Thyroid gland (tissue), 4 donors: ENCODE measurements at regions not wholly inside any gene's neighbourhood (a gene's known extent, or its start where the extent isn't known, plus 50 kb on each side); places are given as distances from the start of the nearest gene placed in this dataset.
"Not testable (repeated sequence)": the region's sequence is repeated elsewhere in the genome, so short reads cannot be mapped to it uniquely, and the experiment has no call there.

ENCODE experiments used
- DNase-seq, 2 donors: peaks; one replicate each; pipeline ENCODE4 v3.0.0-alpha.2; 2019
- H3K27ac ChIP-seq, 3 donors: fragments of 200-600 bp; sonication (generic); 1 replicate in 2 of 3; 2 replicates in 1 of 3; pipeline ENCODE4 v1.5.1; 2016 to 2019; ENCODE audit warnings: mild to moderate bottlenecking in 1 of 3, moderate library complexity in 1 of 3
- H3K27me3 ChIP-seq: fragments of 200-600 bp; sonication (generic); one replicate; pipeline ENCODE4 v1.5.1; 2019
- H3K36me3 ChIP-seq, 2 donors: fragments of 200-600 bp; sonication (generic); one replicate each; pipeline ENCODE4 v1.5.1; 2016 to 2019
- H3K4me1 ChIP-seq, 2 donors: fragments of 200-600 bp; sonication (generic); one replicate each; pipeline ENCODE4 v1.5.1; 2017 to 2019
- H3K4me3 ChIP-seq, 3 donors: fragments of 200-600 bp; sonication (generic); replicated peaks in 1 of 3; 1 replicate in 2 of 3; 2 replicates in 1 of 3; pipeline ENCODE4 v1.5.1; 2016; ENCODE audit warnings: mild to moderate bottlenecking in 1 of 3
- H3K9me3 ChIP-seq: fragments of 200-600 bp; sonication (generic); one replicate; pipeline ENCODE4 v1.5.1; 2017
- CTCF ChIP-seq, 6 experiments: fragments of 200-600 bp in 3 of 6; fragments of 450-650 bp in 3 of 6; sonication (generic) in 3 of 6; IDR thresholded peaks; one replicate each; pipeline ENCODE4 v1.5.1; 2016 to 2019; ENCODE audit warnings: antibody characterized with exemption in 6 of 6, mild to moderate bottlenecking in 2 of 6, inconsistent platforms in 1 of 6, moderate library complexity in 1 of 6
- POLR2A ChIP-seq, 2 donors: fragments of 450-650 bp; IDR thresholded peaks; one replicate each; pipeline ENCODE4 v1.6.1; 2017; ENCODE audit warnings: antibody characterized with exemption in 2 of 2, mild to moderate bottlenecking in 2 of 2, moderate library complexity in 1 of 2
- WGBS, 2 donors: methylation state at CpG; one replicate each; pipeline ENCODE4 v1.1.5; 2017; 5-methylcytosine and 5-hydroxymethylcytosine counted together
- intact Hi-C: fragments of 100-400 bp; cut with DNase I; formaldehyde crosslinking; loops from one replicate; pipeline ENCODE4 v1.15.1; 2023

- intact Hi-C loops: no loop called here
Observed at GRCh38 chr4:23413631-23414030, 476.2 kb downstream of the PPARGC1A start.

GRCh38 chr4:23412701-23413100 lies 477.1 kb downstream of the PPARGC1A start:
- Histone ChIP-seq H3K4me3 (no peak overlapping the region), H3K4me1 (no peaks in the 10 kb centered on the region), H3K36me3 (no peaks in the 10 kb centered on the region), H3K9me3 (no peaks in the 10 kb centered on the region), H3K27me3 (no peaks in the 10 kb centered on the region), H3K27ac (no peak overlapping the region)
- no peak for DNase-seq
- TF ChIP-seq CTCF (IDR thresholded peaks at IDR 0.05) (no peak), POLR2A (IDR thresholded peaks at IDR 0.05) (no peak)
- intact Hi-C loops: no loop called here
- 91% methylated on average over 3 of the region's 3 CpGs for WGBS, 2 donors

More at GRCh38 chr4:23413631-23414030, 476.2 kb downstream of the PPARGC1A start:
- no peak overlapping the region for H3K27ac ChIP-seq
- H3K27me3 ChIP-seq: no peaks in the 10 kb centered on the region
- 66 to 67% methylated on average over 3 of the region's 3 CpGs for WGBS, 2 donors
- TF ChIP-seq CTCF (IDR thresholded peaks at IDR 0.05) (no peak), POLR2A (IDR thresholded peaks at IDR 0.05) (no peak)
- no peak overlapping the region for H3K4me3 ChIP-seq
- H3K36me3 ChIP-seq: no peaks in the 10 kb centered on the region
- DNase-seq: no peak
- H3K4me1 ChIP-seq: no peaks in the 10 kb centered on the region
- H3K9me3 ChIP-seq: no peaks in the 10 kb centered on the region

GRCh38 chr4:23408913-23409312 lies 480.9 kb downstream of the PPARGC1A start:
- DNase-seq, intact Hi-C loops, H3K9me3 ChIP-seq, H3K4me3 ChIP-seq, H3K27ac ChIP-seq, H3K27me3 ChIP-seq, H3K36me3 ChIP-seq, H3K4me1 ChIP-seq: not testable (repeated sequence)
- 89 to 94% methylated on average over 2 of the region's 2 CpGs for WGBS, 2 donors

GRCh38 chr4:23401572-23401971 lies 488.3 kb downstream of the PPARGC1A start:
- Histone ChIP-seq H3K4me1 (no peaks in the 10 kb centered on the region), H3K27me3 (no peaks in the 10 kb centered on the region), H3K36me3 (no peaks in the 10 kb centered on the region), H3K9me3 (no peaks in the 10 kb centered on the region), H3K4me3 (no peak overlapping the region), H3K27ac (no peak overlapping the region)
- TF ChIP-seq POLR2A (IDR thresholded peaks at IDR 0.05): no peak
- TF ChIP-seq CTCF (IDR thresholded peaks at IDR 0.05): no peak
- WGBS, 2 donors: 50 to 56% methylated on average over 3 of the region's 3 CpGs
- intact Hi-C loops: no loop called here
- no peak for DNase-seq

GRCh38 chr4:23392860-23393458 lies 496.9 kb downstream of the PPARGC1A start:
- intact Hi-C loops: no loop called here
- Histone ChIP-seq H3K27ac (no peak overlapping the region), H3K4me3 (no peak overlapping the region), H3K27me3 (no peaks in the 10 kb centered on the region), H3K4me1 (no peaks in the 10 kb centered on the region), H3K36me3 (no peaks in the 10 kb centered on the region), H3K9me3 (no peaks in the 10 kb centered on the region)
- 82 to 85% methylated on average over 5 of the region's 5 CpGs for WGBS, 2 donors
- TF ChIP-seq POLR2A (IDR thresholded peaks at IDR 0.05) (no peak), CTCF (IDR thresholded peaks at IDR 0.05) (no peak)
- no peak for DNase-seq

GRCh38 chr4:23390246-23390645 lies 499.6 kb downstream of the PPARGC1A start:
- no peak overlapping the region for H3K4me3 ChIP-seq
- H3K36me3 ChIP-seq: no peaks in the 10 kb centered on the region
- H3K27me3 ChIP-seq: no peaks in the 10 kb centered on the region
- H3K4me1 ChIP-seq: no peaks in the 10 kb centered on the region
- TF ChIP-seq POLR2A (IDR thresholded peaks at IDR 0.05): no peak
- no peak for TF ChIP-seq CTCF (IDR thresholded peaks at IDR 0.05)
- intact Hi-C loops: no loop called here
- 82 to 92% methylated on average over 3 of the region's 3 CpGs for WGBS, 2 donors
- no peaks in the 10 kb centered on the region for H3K9me3 ChIP-seq
- no peak for DNase-seq
- no peak overlapping the region for H3K27ac ChIP-seq
